Lung microvascular endothelial cell (primary cell): ENCODE measurements at regions not wholly inside any gene's neighbourhood (a gene's known extent, or its start where the extent isn't known, plus 50 kb on each side); places are given as distances from the start of the nearest gene placed in this dataset.
"Not testable (repeated sequence)": the region's sequence is repeated elsewhere in the genome, so short reads cannot be mapped to it uniquely, and the experiment has no call there.

Experiments used
- DNase-seq, 2 donors: peaks; one replicate each; pipeline versions ENCODE4 v3.0.0 to v3.0.0-alpha.2; 2010; ENCODE audit warnings: low read depth in 2 of 2

DNA sequence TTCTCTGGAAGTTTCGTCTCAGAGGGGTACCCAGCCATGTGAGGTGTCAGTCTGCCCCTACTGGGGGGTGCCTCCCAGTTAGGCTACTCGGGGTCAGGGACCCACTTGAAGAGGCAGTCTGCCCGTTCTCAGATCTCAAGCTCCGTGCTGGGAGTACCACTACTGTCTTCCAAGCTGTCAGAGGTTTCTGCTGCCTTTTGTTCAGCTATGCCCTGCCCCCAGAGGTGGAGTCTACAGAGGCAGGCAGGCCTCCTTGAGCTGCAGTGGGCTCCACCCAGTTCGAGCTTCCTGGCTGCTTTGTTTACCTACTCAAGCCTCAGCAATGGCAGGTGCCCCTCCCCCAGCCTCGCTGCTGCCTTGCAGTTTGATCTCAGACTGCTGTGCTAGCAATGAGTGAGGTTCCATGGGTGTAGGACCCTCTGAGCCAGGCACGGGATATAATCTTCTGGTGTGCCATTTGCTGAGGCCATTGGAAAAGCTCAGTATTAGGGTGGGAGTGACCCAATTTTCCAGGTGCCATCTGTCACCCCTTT is 71.0 kb upstream of the SH3GLB1 start:
- not testable (repeated sequence) for DNase-seq

DNA sequence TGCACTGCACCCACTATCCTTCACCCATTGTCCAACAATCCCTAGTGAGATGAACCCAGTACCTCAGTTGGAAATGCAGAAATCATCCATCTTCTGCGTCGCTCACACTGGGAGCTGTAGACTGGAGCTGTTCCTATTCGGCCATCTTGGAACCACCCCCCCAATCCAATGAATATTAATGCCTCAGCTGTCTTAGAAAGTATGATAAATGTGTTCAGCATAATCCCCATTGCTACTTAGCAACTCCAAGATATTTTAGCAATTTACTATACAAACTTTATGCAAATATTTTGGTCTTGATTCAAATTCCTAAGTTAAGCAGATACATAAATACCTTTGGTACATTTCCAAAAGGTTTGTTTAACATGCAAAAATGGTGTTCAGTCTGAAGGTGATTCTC is 70.5 kb upstream of the SH3GLB1 start:
- no peak for DNase-seq

GRCh38 chr1:86636898-86637297 is 67.5 kb upstream of the SH3GLB1 start:
- no peak for DNase-seq

DNA sequence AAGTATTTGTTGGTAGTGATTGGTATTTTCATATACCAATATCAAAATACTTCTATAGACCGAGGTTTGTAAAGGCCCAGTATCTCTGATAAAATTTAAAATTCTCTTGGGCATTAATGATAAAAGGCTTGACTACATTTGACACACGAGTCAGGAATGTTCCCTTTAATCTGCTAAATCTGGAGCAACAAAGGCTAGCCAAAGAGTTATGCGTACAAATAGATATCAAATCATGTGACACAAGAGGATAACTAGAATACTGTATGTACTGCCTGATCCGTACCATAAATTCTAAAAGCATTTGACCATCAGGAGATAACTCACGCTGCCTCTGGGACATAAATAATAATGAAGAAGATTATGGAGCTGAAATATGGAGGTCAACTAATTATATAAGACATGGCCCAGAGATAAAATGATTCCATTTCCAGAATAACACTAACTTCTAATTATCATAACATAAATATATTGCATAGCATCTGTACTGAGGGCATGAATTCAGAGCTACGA is 64.2 kb upstream of the SH3GLB1 start:
- no peak for DNase-seq

DNA sequence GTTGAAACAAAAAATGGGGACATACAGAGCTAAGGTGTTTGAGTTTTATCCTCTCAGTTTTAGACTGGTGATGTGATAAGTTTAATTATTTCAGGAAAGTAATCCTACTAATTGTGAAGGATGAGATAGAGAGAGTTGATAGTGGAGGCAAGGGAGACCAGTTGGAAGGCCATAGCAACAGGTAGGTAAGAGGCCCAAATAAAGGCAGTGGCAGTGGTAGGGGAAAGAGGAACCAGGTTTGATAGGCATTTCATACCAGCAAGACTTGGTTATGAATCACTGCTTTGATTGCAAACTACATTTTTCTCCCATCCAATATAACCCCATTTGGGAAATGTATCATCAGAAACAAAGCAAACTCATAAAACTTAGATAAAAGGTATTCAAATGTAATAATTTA is 63.1 kb upstream of the SH3GLB1 start:
- no peak for DNase-seq

DNA sequence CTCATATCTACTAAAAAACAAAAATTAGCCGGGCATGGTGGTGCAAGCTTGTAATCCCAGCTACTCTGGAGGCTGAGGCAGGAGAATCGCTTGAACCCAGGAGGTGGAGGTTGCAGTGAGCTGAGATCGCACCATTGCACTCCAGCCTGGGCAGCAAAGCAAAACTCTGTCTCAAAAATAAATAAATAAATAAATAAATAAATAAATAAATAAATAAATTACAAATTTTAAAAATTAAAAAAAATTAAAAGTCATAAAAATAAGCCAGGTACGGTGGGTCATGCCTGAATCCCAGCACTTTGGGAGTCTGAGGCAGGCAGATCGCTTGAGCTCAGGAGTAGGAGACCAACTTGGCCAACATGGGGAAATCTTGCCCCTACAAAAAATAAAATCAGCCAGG is 59.7 kb upstream of the SH3GLB1 start:
- not testable (repeated sequence) for DNase-seq

DNA sequence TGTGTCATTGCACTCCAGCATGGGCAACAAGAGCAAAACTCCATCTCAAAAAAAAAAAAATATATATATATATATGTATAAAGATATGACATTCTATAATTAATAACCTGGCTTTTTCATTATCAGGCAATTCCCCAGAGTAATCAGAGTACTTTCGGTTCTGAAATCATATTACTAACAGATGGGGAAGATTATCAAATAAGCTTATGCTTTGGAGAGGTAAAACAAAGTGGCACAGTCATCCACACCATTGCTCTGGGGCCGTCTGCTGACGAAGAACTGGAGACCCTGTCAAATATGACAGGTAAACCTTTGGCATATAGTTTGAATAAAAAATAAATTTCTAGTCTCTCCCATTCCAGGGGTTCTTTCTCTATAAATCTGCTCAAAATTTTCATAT is 58.5 kb upstream of the SH3GLB1 start:
- no peak for DNase-seq

GRCh38 chr1:86646256-86646655 is 58.1 kb upstream of the SH3GLB1 start:
- no peak for DNase-seq

DNA sequence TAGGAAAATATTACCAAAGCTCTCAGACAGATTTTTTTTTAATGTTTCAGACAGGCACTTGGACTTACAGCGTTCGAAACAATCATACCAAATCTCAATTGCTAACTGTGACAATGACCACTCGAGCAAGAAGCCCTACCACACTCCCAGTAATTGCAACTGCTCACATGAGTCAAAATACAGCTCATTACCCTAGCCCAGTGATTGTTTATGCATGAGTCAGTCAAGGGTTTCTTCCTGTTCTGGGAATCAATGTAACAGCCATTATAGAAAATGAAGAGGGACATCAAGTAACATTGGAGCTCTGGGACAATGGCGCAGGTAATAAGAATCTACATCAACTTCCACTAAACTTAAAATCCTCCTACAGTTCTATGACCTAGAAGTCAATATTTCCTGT is 56.1 kb upstream of the SH3GLB1 start:
- peak; percentile 32 to 79 for DNase-seq

DNA sequence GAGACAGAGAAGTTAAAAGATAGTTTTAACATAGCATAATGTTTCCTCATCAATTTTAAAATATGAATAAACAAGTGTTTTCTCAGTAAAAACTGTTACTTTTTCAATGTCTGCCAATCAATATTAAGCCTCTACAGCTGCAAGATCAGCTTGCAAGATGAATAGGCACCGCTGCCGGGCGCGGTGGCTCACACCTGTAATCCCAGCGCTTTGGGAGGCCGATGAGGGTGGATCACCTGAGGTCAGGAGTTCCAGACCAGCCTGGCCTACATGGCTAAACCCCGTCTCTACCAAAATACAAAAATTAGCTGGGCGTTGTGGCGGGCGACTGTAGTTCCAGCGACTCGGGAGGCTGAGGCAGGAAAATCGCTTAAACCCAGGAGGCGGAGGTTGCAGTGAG is 54.8 kb upstream of the SH3GLB1 start:
- DNase-seq: no peak

- no peak for DNase-seq
Observed at GRCh38 chr1:86650065-86650464, 54.3 kb upstream of the SH3GLB1 start.
